Esophagus squamous epithelium (tissue), 4 donors: ENCODE measurements at regions not wholly inside any gene's neighbourhood (a gene's known extent, or its start where the extent isn't known, plus 50 kb on each side); places are given as distances from the start of the nearest gene placed in this dataset.

Experiments
- POLR2A ChIP-seq, 4 donors: fragments of 450-650 bp; IDR thresholded peaks; one replicate each; pipeline ENCODE4 v1.6.1; 2017; ENCODE audit warnings: antibody characterized with exemption in 4 of 4, mild to moderate bottlenecking in 4 of 4, moderate library complexity in 3 of 4
- TF ChIP-seq, protein P1 (sequence below), 6 experiments: fragments of 450-650 bp in 4 of 6; fragments of 200-600 bp in 2 of 6; sonication (generic) in 2 of 6; IDR thresholded peaks; one replicate each; pipeline ENCODE4 v1.5.1; 2016 to 2019; ENCODE audit warnings: antibody characterized with exemption in 6 of 6, mild to moderate bottlenecking in 4 of 6, moderate library complexity in 4 of 6

DNA sequence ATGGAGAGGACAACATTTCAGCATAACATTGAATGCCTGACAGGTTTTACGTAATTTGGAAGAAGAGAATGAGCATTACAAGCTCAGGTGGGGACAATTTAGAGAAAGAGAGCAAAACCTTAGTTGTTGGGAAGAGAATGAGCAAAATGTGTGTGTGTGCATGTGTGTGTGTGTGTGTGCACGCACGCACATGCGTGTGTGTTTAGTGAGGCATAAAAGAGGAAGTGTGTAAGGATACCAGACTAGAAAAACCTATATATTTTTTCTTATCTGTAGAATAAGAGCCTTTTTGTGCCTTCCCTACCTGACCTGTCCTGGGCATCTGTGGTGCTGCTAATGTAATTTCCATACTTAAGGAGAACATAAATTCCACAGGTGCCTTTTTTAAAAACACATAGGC, 99.0 kb upstream of the PLXNA2 start:
- TF ChIP-seq, protein P1, sequence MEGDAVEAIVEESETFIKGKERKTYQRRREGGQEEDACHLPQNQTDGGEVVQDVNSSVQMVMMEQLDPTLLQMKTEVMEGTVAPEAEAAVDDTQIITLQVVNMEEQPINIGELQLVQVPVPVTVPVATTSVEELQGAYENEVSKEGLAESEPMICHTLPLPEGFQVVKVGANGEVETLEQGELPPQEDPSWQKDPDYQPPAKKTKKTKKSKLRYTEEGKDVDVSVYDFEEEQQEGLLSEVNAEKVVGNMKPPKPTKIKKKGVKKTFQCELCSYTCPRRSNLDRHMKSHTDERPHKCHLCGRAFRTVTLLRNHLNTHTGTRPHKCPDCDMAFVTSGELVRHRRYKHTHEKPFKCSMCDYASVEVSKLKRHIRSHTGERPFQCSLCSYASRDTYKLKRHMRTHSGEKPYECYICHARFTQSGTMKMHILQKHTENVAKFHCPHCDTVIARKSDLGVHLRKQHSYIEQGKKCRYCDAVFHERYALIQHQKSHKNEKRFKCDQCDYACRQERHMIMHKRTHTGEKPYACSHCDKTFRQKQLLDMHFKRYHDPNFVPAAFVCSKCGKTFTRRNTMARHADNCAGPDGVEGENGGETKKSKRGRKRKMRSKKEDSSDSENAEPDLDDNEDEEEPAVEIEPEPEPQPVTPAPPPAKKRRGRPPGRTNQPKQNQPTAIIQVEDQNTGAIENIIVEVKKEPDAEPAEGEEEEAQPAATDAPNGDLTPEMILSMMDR (IDR thresholded peaks at IDR 0.05), result no peak
- TF ChIP-seq POLR2A (IDR thresholded peaks at IDR 0.05), result no peak
